Liver (tissue), 8 donors: ENCODE measurements at regions not wholly inside any gene's neighbourhood (a gene's known extent, or its start where the extent isn't known, plus 50 kb on each side); places are given as distances from the start of the nearest gene placed in this dataset.

Experiments used
- DNase-seq: peaks from one replicate; pipeline ENCODE4 v3.0.0-alpha.2; 2017; ENCODE audit warnings: low spot score
- H3K27ac ChIP-seq, 2 donors: one replicate each; pipeline ENCODE4 v1.7.0; 2013; ENCODE audit warnings: inconsistent platforms in 2 of 2, low read length in 2 of 2, control low read depth in 1 of 2, low read depth in 1 of 2, mild to moderate bottlenecking in 1 of 2
- H3K27me3 ChIP-seq, 4 donors: one replicate each; pipeline versions ENCODE4 v1.6.1 to v1.7.0; 2013; ENCODE audit warnings: low read length in 3 of 4, inconsistent platforms in 1 of 4, mild to moderate bottlenecking in 1 of 4, moderate library complexity in 1 of 4; ENCODE audit not compliant: control insufficient read depth in 4 of 4, insufficient read depth in 4 of 4
- H3K36me3 ChIP-seq, 4 donors: one replicate each; pipeline versions ENCODE4 v1.6.1 to v1.7.0; 2013; ENCODE audit warnings: low read length in 3 of 4, mild to moderate bottlenecking in 3 of 4, low read depth in 1 of 4, moderate library complexity in 1 of 4; ENCODE audit not compliant: control insufficient read depth in 4 of 4, insufficient read depth in 3 of 4
- H3K4me1 ChIP-seq, 4 donors: one replicate each; pipeline versions ENCODE4 v1.6.1 to v1.7.0; 2013; ENCODE audit warnings: low read length in 3 of 4, mild to moderate bottlenecking in 3 of 4, moderate library complexity in 1 of 4; ENCODE audit not compliant: control insufficient read depth in 4 of 4, insufficient read depth in 4 of 4
- H3K4me3 ChIP-seq, 3 donors: one replicate each; pipeline versions ENCODE4 v1.6.1 to v1.7.0; 2013; ENCODE audit warnings: low read length in 3 of 3, control low read depth in 1 of 3, low read depth in 1 of 3, mild to moderate bottlenecking in 1 of 3
- H3K9ac ChIP-seq, 2 donors: one replicate each; pipeline ENCODE4 v1.7.0; 2013; ENCODE audit warnings: low read length in 2 of 2, mild to moderate bottlenecking in 2 of 2, moderate library complexity in 2 of 2, control low read depth in 1 of 2, low read depth in 1 of 2
- H3K9me3 ChIP-seq, 4 donors: one replicate each; pipeline versions ENCODE4 v1.6.1 to v1.7.0; 2013; ENCODE audit warnings: low read length in 3 of 4; ENCODE audit not compliant: control insufficient read depth in 4 of 4
- ATF3 ChIP-seq: IDR thresholded peaks from 2 replicates; pipeline ENCODE4 v1.6.1; 2016; ENCODE audit warnings: antibody characterized with exemption
- EGR1 ChIP-seq, 2 donors: IDR thresholded peaks; 2 replicates each; pipeline ENCODE4 v1.6.1; 2016 to 2018; ENCODE audit warnings: antibody characterized with exemption in 2 of 2, low read depth in 2 of 2
- FOXA1 ChIP-seq: IDR thresholded peaks from 2 replicates; pipeline ENCODE4 v1.6.1; 2016; ENCODE audit warnings: antibody characterized with exemption
- FOXA2 ChIP-seq: IDR thresholded peaks from 2 replicates; pipeline ENCODE4 v1.6.1; 2016; ENCODE audit warnings: antibody characterized with exemption
- GABPA ChIP-seq, 2 donors: IDR thresholded peaks in 1 of 2; conservative IDR thresholded peaks in 1 of 2; 2 replicates each; pipeline ENCODE4 v1.6.1; 2016; ENCODE audit warnings: antibody characterized with exemption in 2 of 2, mild to moderate bottlenecking in 1 of 2, moderate library complexity in 1 of 2
- HNF4A ChIP-seq, 2 donors: conservative IDR thresholded peaks; 2 replicates each; pipeline ENCODE4 v1.6.1; 2016; ENCODE audit warnings: antibody characterized with exemption in 2 of 2, mild to moderate bottlenecking in 2 of 2
- HNF4G ChIP-seq: IDR thresholded peaks from 2 replicates; pipeline ENCODE4 v1.6.1; 2016; ENCODE audit warnings: antibody characterized with exemption
- JUND ChIP-seq, 2 donors: IDR thresholded peaks; 2 replicates each; pipeline ENCODE4 v1.6.1; 2016; ENCODE audit warnings: antibody characterized with exemption in 2 of 2
- MAX ChIP-seq: IDR thresholded peaks from 2 replicates; pipeline ENCODE4 v1.6.1; 2016; ENCODE audit warnings: antibody characterized with exemption
- NR2F2 ChIP-seq: IDR thresholded peaks from 2 replicates; pipeline ENCODE4 v1.6.1; 2016; ENCODE audit warnings: antibody characterized with exemption
- RAD21 ChIP-seq, 2 donors: IDR thresholded peaks; 2 replicates each; pipeline ENCODE4 v1.6.1; 2016; ENCODE audit warnings: antibody characterized with exemption in 2 of 2, mild to moderate bottlenecking in 2 of 2
- REST ChIP-seq: IDR thresholded peaks from 2 replicates; pipeline ENCODE4 v1.6.1; 2016; ENCODE audit warnings: antibody characterized with exemption, mild to moderate bottlenecking
- RXRA ChIP-seq, 2 donors: IDR thresholded peaks; 2 replicates each; pipeline ENCODE4 v1.6.1; 2017 to 2018; ENCODE audit warnings: antibody characterized with exemption in 2 of 2, mild to moderate bottlenecking in 1 of 2
- SP1 ChIP-seq: IDR thresholded peaks from 2 replicates; pipeline ENCODE4 v1.6.1; 2018; ENCODE audit warnings: antibody characterized with exemption, mild to moderate bottlenecking
- TAF1 ChIP-seq: conservative IDR thresholded peaks from 2 replicates; pipeline ENCODE4 v1.6.1; 2016; ENCODE audit warnings: antibody characterized with exemption, mild to moderate bottlenecking
- YY1 ChIP-seq: IDR thresholded peaks from 2 replicates; pipeline ENCODE4 v1.6.1; 2016; ENCODE audit warnings: antibody characterized with exemption, mild to moderate bottlenecking
- WGBS: extraction: QIAGEN DNeasy Blood & Tissue Kit; methylation state at CpG from one replicate; pipeline ENCODE4 v1.1.7; 2013; 5-methylcytosine and 5-hydroxymethylcytosine counted together
- TF ChIP-seq, protein P1 (sequence below): fragments of 150-350 bp; IDR thresholded peaks from 2 replicates; pipeline ENCODE4 v1.5.1; 2017; ENCODE audit warnings: improper control_type of control experiment, low read depth, low read length; ENCODE audit not compliant: missing input control
- donor health status: healthy.
- donor health status: healthy.
- donor health status: healthy.
- donor health status: healthy.
- donor health status: healthy.

DNA sequence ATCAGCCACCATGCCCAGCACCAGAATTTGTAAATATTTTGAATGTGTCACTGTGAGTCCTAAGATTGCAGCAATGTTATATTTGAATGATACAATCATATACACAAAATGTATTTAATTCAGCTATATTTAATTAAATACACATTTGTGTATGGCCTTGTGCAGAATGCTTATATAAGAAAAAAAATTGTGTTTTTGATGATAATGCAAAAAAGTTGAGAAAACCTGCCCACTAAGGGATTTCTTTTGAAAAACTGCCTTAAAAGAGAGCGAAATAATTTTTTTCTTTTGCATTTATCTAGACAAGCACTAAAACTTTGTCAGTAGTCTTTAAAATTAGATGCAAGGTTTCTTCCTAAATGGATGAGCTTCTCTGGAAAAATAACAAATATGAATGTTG, 68.1 kb upstream of the OTUD4 start:
- 93% methylated on average over 1 of the region's 1 CpG for WGBS
- Histone ChIP-seq H3K27ac (no peak overlapping the region), H3K9me3 (no peaks in the 10 kb centered on the region), H3K27me3 (no peaks in the 10 kb centered on the region), H3K4me3 (no peak overlapping the region), H3K36me3 (no peaks in the 10 kb centered on the region), H3K9ac (no peak overlapping the region), H3K4me1 (no peaks in the 10 kb centered on the region)
- DNase-seq, result no peak
- TF ChIP-seq TAF1, result no peak
- no peak for TF ChIP-seq RAD21 (IDR thresholded peaks at IDR 0.05)
- no peak for TF ChIP-seq HNF4A (conservative IDR thresholded peaks at IDR 0.05)
- TF ChIP-seq EGR1 (IDR thresholded peaks at IDR 0.05; ENCODE audit: low read depth in 2 of 2), result no peak
- no peak for TF ChIP-seq HNF4G
- no peak for TF ChIP-seq SP1
- no peak for TF ChIP-seq REST
- no peak for TF ChIP-seq NR2F2
- no peak for TF ChIP-seq FOXA2
- TF ChIP-seq ATF3, result no peak
- no peak for TF ChIP-seq YY1
- no peak for TF ChIP-seq RXRA (IDR thresholded peaks at IDR 0.05)
- no peak for TF ChIP-seq JUND (IDR thresholded peaks at IDR 0.05)
- TF ChIP-seq MAX, result no peak
- TF ChIP-seq, protein P1, sequence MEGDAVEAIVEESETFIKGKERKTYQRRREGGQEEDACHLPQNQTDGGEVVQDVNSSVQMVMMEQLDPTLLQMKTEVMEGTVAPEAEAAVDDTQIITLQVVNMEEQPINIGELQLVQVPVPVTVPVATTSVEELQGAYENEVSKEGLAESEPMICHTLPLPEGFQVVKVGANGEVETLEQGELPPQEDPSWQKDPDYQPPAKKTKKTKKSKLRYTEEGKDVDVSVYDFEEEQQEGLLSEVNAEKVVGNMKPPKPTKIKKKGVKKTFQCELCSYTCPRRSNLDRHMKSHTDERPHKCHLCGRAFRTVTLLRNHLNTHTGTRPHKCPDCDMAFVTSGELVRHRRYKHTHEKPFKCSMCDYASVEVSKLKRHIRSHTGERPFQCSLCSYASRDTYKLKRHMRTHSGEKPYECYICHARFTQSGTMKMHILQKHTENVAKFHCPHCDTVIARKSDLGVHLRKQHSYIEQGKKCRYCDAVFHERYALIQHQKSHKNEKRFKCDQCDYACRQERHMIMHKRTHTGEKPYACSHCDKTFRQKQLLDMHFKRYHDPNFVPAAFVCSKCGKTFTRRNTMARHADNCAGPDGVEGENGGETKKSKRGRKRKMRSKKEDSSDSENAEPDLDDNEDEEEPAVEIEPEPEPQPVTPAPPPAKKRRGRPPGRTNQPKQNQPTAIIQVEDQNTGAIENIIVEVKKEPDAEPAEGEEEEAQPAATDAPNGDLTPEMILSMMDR, result no peak

DNA sequence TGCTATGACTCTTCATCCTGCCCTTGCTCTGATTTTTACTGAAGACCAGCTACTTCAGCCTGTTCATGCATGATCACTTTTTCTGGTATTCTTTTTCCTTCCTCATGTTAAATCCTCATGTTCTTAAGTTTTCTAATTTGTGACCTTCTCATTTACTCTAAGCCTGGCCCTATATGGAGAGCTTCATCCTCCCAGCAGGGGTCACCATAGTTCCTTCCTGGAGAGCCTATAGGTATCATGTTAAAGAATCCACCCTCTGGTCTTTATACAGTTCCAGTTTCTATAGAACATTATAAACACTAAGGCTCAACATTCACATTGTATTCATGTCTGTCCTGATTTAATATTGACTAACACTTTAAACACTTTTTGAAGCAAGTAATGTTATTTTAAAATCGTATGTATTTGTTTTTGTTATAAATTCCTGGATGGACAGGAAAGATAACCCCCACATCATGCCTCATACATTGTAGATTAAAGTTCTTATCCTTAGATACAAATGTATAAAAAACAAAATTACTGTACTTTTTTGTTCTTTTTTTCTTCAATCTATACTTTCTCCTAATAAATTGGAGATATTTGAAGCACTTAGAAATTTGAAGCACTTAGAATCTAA, 53.8 kb upstream of the OTUD4 start:
- Histone ChIP-seq H3K9ac (no peak overlapping the region), H3K9me3 (no peaks in the 10 kb centered on the region), H3K4me1 (no peaks in the 10 kb centered on the region), H3K36me3 (no peaks in the 10 kb centered on the region), H3K27me3 (no peaks in the 10 kb centered on the region), H3K27ac (no peak overlapping the region), H3K4me3 (no peak overlapping the region)
- peak; percentile 49 for DNase-seq
- 45% methylated on average over 1 of the region's 1 CpG for WGBS
- TF ChIP-seq FOXA1 (no peak), RAD21 (IDR thresholded peaks at IDR 0.05) (peak; percentile 95 to 98), SP1 (no peak), NR2F2 (no peak), TAF1 (no peak), ATF3 (no peak), JUND (IDR thresholded peaks at IDR 0.05) (no peak), GABPA (IDR thresholded peaks at IDR 0.05 in 1 of 2, conservative IDR thresholded peaks at IDR 0.05 in 1 of 2) (no peak), RXRA (IDR thresholded peaks at IDR 0.05) (peak in 1 of 2 donors; percentile 30)
- TF ChIP-seq, protein P1, result peak; percentile 83
